ENCODE measurements at regions not wholly inside any gene's neighbourhood (a gene's known extent, or its start where the extent isn't known, plus 50 kb on each side); places are given as distances from the start of the nearest gene placed in this dataset.
"Not testable (repeated sequence)": the region's sequence is repeated elsewhere in the genome, so short reads cannot be mapped to it uniquely, and the experiment has no call there.

GRCh38 chr17:26731005-26731921, 562.7 kb upstream of the WSB1 start:
- H3K4me3 Mint-ChIP-seq = no peak overlapping the region
- DNase-seq = no peak
- H3K9me3 Mint-ChIP-seq = peaks cover 0 to 13% (median 9%) of the 10 kb centered on the region in 7 donors
- H3K27ac Mint-ChIP-seq = no peak overlapping the region
- Histone ChIP-seq H3K4me1 (ENCODE audit: control insufficient read depth, insufficient read depth, low read length, poor library complexity, severe bottlenecking) (no peaks in the 10 kb centered on the region), H3K27ac (ENCODE audit: insufficient read depth, low read length, poor library complexity, severe bottlenecking) (no peak overlapping the region), H3K36me3 (ENCODE audit: control insufficient read depth, insufficient read depth, low read length) (no peaks in the 10 kb centered on the region), H3K9me3 (ENCODE audit: control insufficient read depth in 2 of 2, low read length in 2 of 2) (peaks cover 0 to 3% of the 10 kb centered on the region in 2 experiments), H3K27me3 (ENCODE audit: control insufficient read depth, insufficient read depth, low read length) (no peaks in the 10 kb centered on the region), H3K4me3 (ENCODE audit: low read depth, low read length) (no peak overlapping the region)
- no peak for ATAC-seq (ENCODE audit: low read depth in 2 of 2)
- H3K27me3 Mint-ChIP-seq = no peaks in the 10 kb centered on the region
- peaks cover 4% of the 10 kb centered on the region for H3K36me3 Mint-ChIP-seq
- peaks cover 0 to 2% (median 0%) of the 10 kb centered on the region in 4 donors for H3K4me1 Mint-ChIP-seq

GRCh38 chr17:26731926-26732325, 562.0 kb upstream of the WSB1 start:
- H3K36me3 Mint-ChIP-seq; H3K36me3 ChIP-seq (ENCODE audit: control insufficient read depth, insufficient read depth, low read length); H3K27me3 Mint-ChIP-seq; DNase-seq; H3K27ac Mint-ChIP-seq; ATAC-seq (ENCODE audit: low read depth in 2 of 2); H3K27ac ChIP-seq (ENCODE audit: insufficient read depth, low read length, poor library complexity, severe bottlenecking); H3K4me1 ChIP-seq (ENCODE audit: control insufficient read depth, insufficient read depth, low read length, poor library complexity, severe bottlenecking); H3K4me3 ChIP-seq (ENCODE audit: low read depth, low read length); H3K27me3 ChIP-seq (ENCODE audit: control insufficient read depth, insufficient read depth, low read length); H3K4me1 Mint-ChIP-seq; H3K9me3 ChIP-seq (ENCODE audit: control insufficient read depth in 2 of 2, low read length in 2 of 2): not testable (repeated sequence)
- peaks cover 0 to 13% (median 10%) of the 10 kb centered on the region in 7 donors for H3K9me3 Mint-ChIP-seq
- H3K4me3 Mint-ChIP-seq = peak overlapping the region in 1 of 4 donors; percentile 10

- not testable (repeated sequence) for H3K4me1 Mint-ChIP-seq; H3K27ac Mint-ChIP-seq; H3K36me3 ChIP-seq (ENCODE audit: control insufficient read depth, insufficient read depth, low read length); H3K27me3 ChIP-seq (ENCODE audit: control insufficient read depth, insufficient read depth, low read length); H3K27me3 Mint-ChIP-seq; DNase-seq; ATAC-seq (ENCODE audit: low read depth in 2 of 2); H3K4me3 Mint-ChIP-seq; H3K4me1 ChIP-seq (ENCODE audit: control insufficient read depth, insufficient read depth, low read length, poor library complexity, severe bottlenecking); H3K9me3 ChIP-seq (ENCODE audit: control insufficient read depth in 2 of 2, low read length in 2 of 2); H3K36me3 Mint-ChIP-seq; H3K4me3 ChIP-seq (ENCODE audit: low read depth, low read length); H3K27ac ChIP-seq (ENCODE audit: insufficient read depth, low read length, poor library complexity, severe bottlenecking)
- peaks cover 0 to 31% (median 13%) of the 10 kb centered on the region in 7 donors for H3K9me3 Mint-ChIP-seq
These were observed 559.1 kb upstream of the WSB1 start for GRCh38 chr17:26734775-26735174.

DNA sequence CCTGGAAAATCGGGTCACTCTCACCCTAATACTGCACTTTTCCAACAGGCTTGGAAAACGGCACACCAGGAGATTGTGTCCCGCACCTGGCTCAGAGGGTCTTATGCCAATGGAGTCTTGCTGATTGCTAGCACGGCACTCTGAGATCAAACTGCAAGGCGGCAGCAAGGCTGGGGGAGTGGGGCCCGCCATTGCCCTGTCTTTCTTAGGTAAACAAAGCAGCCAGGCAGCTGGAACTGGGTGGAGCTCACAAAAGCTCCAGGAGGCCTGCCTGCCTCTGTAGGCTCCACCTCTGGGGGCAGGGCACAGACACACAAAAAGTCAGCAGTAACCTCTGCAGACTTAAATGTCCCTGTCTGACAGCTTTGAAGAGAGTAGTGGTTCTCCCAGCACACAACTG, 557.9 kb upstream of the WSB1 start:
- H3K4me3 Mint-ChIP-seq; H3K27ac ChIP-seq (ENCODE audit: insufficient read depth, low read length, poor library complexity, severe bottlenecking); H3K36me3 Mint-ChIP-seq; H3K36me3 ChIP-seq (ENCODE audit: control insufficient read depth, insufficient read depth, low read length); H3K27ac Mint-ChIP-seq; H3K9me3 ChIP-seq (ENCODE audit: control insufficient read depth in 2 of 2, low read length in 2 of 2); DNase-seq; H3K4me3 ChIP-seq (ENCODE audit: low read depth, low read length); H3K4me1 Mint-ChIP-seq; H3K27me3 Mint-ChIP-seq; ATAC-seq (ENCODE audit: low read depth in 2 of 2); H3K27me3 ChIP-seq (ENCODE audit: control insufficient read depth, insufficient read depth, low read length); H3K4me1 ChIP-seq (ENCODE audit: control insufficient read depth, insufficient read depth, low read length, poor library complexity, severe bottlenecking): not testable (repeated sequence)
- peaks cover 0 to 36% (median 9%) of the 10 kb centered on the region in 7 donors for H3K9me3 Mint-ChIP-seq

DNA sequence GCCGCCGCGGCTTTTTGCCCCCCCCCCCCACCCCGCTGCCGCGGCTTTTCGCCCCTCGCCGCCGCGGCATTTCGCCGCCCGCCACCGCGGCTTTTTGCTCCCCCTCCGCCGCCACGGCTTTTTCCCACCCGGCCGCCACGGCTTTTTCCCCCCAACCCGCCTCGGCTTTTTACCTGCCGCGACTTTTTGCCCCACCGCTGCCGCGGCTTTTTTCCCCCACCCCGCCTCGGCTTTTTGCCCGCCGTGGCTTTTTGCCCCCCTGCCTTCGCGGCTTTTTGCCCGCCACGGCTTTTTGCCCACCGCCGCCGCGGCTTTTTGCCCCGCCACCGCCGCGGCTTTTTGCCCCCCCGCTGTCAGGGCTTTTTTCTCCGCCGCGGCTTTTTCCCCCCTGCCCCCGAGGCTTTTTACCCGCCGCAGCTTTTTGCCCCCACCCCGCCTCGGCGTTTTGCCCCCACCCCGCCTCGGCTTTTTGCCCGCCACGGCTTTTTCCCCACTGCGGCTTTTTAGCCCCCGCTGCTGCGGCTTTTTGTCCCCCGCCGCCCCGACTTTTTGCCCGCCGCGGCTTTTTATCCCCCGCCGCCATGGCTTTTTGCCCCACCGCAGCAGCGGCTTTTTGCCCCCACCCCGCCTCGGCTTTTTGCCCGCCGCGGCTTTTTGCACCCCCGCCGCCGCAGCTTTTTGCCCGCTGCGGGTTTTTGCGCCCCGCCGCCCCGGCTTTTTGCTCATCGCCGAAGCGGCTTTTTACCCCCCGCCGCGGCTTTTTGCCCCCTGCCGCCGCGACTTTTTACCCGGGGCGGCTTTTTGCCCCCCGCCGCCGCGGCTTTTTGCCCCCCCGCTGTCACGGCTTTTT, 527.8 kb upstream of the WSB1 start:
- Mint-ChIP-seq H3K36me3 (no peaks in the 10 kb centered on the region), H3K9me3 (peaks cover 0 to 27% (median 13%) of the 10 kb centered on the region in 7 donors), H3K27ac (no peak overlapping the region), H3K27me3 (no peaks in the 10 kb centered on the region), H3K4me3 (no peak overlapping the region), H3K4me1 (no peaks in the 10 kb centered on the region)
- no peak for DNase-seq
- Histone ChIP-seq H3K4me3 (ENCODE audit: low read depth, low read length) (no peak overlapping the region), H3K9me3 (ENCODE audit: control insufficient read depth in 2 of 2, low read length in 2 of 2) (no peaks in the 10 kb centered on the region), H3K27ac (ENCODE audit: insufficient read depth, low read length, poor library complexity, severe bottlenecking) (no peak overlapping the region), H3K36me3 (ENCODE audit: control insufficient read depth, insufficient read depth, low read length) (no peaks in the 10 kb centered on the region), H3K4me1 (ENCODE audit: control insufficient read depth, insufficient read depth, low read length, poor library complexity, severe bottlenecking) (no peaks in the 10 kb centered on the region), H3K27me3 (ENCODE audit: control insufficient read depth, insufficient read depth, low read length) (no peaks in the 10 kb centered on the region)
- no peak for ATAC-seq (ENCODE audit: low read depth in 2 of 2)

DNA sequence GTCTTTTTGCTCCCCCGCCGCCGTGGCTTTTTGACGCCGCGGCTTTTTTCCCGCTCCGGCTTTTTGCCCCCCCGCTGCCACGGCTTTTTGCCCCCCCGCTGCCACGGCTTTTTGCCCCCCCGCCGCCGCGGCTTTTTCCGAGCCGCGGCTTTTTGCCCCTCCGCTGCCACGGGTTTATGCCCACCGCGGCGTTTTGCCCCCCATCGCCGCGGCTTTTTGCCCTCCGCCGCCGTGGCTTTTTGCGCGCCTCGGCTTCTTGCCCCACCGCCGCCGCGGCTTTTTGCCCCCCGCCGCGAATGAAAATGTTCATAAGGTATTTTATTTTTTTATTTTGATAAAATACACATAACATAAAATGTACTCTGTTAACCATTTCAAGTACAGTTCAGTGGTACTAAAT, 527.2 kb upstream of the WSB1 start:
- no peaks in the 10 kb centered on the region for H3K4me1 Mint-ChIP-seq
- DNase-seq = no peak
- H3K9me3 Mint-ChIP-seq = peaks cover 0 to 27% (median 13%) of the 10 kb centered on the region in 7 donors

DNA sequence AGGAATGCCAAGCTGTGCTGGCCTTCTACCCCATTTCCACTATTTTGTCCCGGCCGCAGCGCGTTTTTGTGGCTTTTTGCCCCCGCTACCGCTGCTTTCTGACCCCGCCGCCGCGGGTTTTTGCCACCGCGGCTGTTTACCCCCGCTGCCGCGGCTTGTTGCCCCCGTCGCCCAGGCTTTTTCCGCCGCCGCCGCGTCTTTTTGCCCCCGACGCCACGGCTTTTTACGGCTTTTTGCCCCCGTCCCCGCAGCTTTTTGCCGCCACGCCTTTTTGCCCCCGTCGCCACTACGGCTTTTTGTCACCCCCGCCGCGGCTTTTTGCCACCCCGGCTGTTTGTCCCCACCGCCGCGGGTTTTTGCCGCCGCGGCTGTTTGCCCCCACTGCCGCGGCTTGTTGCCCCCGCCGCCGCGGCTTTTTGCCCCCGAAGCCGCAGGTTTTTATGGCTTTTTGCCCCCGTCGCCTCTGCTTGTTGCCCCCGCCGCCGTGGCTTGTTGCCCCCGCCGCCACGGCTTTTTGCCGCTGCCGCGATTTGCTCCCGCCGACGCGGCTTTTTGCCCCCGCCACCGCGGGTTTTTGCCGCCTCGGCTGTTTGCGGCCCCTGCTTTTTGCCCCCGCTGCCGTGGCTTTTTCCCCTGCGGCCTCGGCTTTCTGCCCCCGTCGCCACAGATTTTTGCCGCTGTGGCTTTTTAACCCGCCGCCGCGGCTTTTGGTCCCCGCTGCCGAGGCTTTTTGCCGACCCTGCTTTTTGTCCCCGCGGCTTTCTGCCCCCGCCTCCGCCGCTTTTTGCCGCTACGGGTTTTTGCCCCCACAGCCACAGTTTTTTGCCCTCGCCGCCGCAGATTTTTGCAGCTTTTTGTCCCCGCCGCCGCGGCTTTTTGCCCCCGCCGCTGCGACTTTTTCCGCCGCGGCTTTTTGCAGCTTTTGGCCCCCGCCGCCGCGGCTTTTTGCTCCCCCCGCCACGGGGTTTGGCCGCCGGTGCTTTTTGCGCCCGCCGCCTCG, 520.4 kb upstream of the WSB1 start:
- Mint-ChIP-seq H3K36me3 (no peaks in the 10 kb centered on the region), H3K9me3 (peaks cover 0 to 21% (median 12%) of the 10 kb centered on the region in 7 donors), H3K27ac (no peak overlapping the region), H3K4me3 (no peak overlapping the region), H3K27me3 (no peaks in the 10 kb centered on the region), H3K4me1 (no peaks in the 10 kb centered on the region)
- Histone ChIP-seq H3K9me3 (ENCODE audit: control insufficient read depth in 2 of 2, low read length in 2 of 2) (peaks cover 0 to 11% of the 10 kb centered on the region in 2 experiments), H3K4me1 (ENCODE audit: control insufficient read depth, insufficient read depth, low read length, poor library complexity, severe bottlenecking) (no peaks in the 10 kb centered on the region), H3K4me3 (ENCODE audit: low read depth, low read length) (no peak overlapping the region), H3K27me3 (ENCODE audit: control insufficient read depth, insufficient read depth, low read length) (no peaks in the 10 kb centered on the region), H3K27ac (ENCODE audit: insufficient read depth, low read length, poor library complexity, severe bottlenecking) (no peak overlapping the region), H3K36me3 (ENCODE audit: control insufficient read depth, insufficient read depth, low read length) (no peaks in the 10 kb centered on the region)
- ATAC-seq (ENCODE audit: low read depth in 2 of 2) (no peak), DNase-seq (no peak)

More for the DNA sequence above, 527.2 kb upstream of the WSB1 start:
- H3K4me1 ChIP-seq (ENCODE audit: control insufficient read depth, insufficient read depth, low read length, poor library complexity, severe bottlenecking) = no peaks in the 10 kb centered on the region
- no peaks in the 10 kb centered on the region for H3K36me3 ChIP-seq (ENCODE audit: control insufficient read depth, insufficient read depth, low read length)
- H3K27me3 ChIP-seq (ENCODE audit: control insufficient read depth, insufficient read depth, low read length) = no peaks in the 10 kb centered on the region
- H3K27ac ChIP-seq (ENCODE audit: insufficient read depth, low read length, poor library complexity, severe bottlenecking) = no peak overlapping the region
- Mint-ChIP-seq H3K27me3 (no peaks in the 10 kb centered on the region), H3K36me3 (no peaks in the 10 kb centered on the region), H3K4me3 (no peak overlapping the region), H3K27ac (no peak overlapping the region)
- no peaks in the 10 kb centered on the region for H3K9me3 ChIP-seq (ENCODE audit: control insufficient read depth in 2 of 2, low read length in 2 of 2)
- ATAC-seq (ENCODE audit: low read depth in 2 of 2) = no peak
- no peak overlapping the region for H3K4me3 ChIP-seq (ENCODE audit: low read depth, low read length)

Data from CD4-positive, CD25-positive, alpha-beta regulatory T cell (primary cell).